ENCODE measurements at regions not wholly inside any gene's neighbourhood (a gene's known extent, or its start where the extent isn't known, plus 50 kb on each side); places are given as distances from the start of the nearest gene placed in this dataset.

GRCh38 chr16:80066805-80067580, 466.5 kb upstream of the MAF start:
- no peak for DNase-seq

GRCh38 chr16:80065541-80065940, 465.0 kb upstream of the MAF start:
- no peak for DNase-seq

GRCh38 chr16:80063713-80064069, 463.2 kb upstream of the MAF start:
- DNase-seq, result no peak

GRCh38 chr16:80063031-80063712, 462.6 kb upstream of the MAF start:
- no peak for DNase-seq

- DNase-seq, result no peak
These were observed 462.0 kb upstream of the MAF start for GRCh38 chr16:80062361-80063030.

GRCh38 chr16:80060470-80060869, 459.9 kb upstream of the MAF start:
- DNase-seq, result no peak

- DNase-seq, result no peak
These were observed 459.3 kb upstream of the MAF start for GRCh38 chr16:80059836-80060235.

GRCh38 chr16:80058214-80058613, 457.7 kb upstream of the MAF start:
- no peak for DNase-seq

DNA sequence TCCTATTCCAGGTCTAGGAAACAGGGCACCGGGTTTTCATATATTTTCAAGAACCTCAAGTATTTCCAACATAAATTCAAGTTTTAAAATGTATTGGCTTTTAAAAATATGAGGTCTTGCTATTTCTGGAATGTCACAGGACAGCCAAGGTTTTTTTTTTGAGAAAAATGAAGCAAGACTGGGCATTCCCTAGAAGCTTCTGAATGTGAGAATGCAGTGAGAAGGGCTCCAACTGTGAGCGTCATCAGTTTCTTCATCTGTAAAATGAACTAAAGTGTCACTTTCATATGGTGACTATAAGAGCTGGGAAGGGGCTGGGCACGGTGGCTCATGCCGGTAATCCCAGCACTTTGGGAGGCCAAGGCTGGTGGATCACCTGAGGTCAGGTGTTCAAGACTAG, 455.8 kb upstream of the MAF start:
- DNase-seq, result no peak

GRCh38 chr16:80055831-80056230, 455.3 kb upstream of the MAF start:
- DNase-seq, result no peak

DNA sequence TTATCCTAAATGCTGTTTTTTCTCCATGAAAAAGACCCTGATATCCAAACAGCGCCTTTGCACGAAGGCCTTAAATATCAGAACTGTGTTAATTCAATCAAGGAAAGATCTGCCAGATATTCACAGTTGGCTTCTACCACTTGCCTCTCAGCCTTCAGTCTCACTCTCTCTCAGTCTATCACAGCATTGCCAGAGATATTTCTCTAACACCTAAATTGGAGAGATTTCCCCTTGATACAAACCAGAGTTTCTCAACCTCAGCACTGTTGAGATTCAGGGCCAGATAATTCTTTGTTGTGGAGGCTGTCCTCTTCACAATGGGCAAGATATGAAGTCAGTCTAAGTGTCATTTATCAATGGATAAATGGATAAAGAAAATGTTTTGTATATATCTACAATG, 454.1 kb upstream of the MAF start:
- DNase-seq, result no peak

DNA sequence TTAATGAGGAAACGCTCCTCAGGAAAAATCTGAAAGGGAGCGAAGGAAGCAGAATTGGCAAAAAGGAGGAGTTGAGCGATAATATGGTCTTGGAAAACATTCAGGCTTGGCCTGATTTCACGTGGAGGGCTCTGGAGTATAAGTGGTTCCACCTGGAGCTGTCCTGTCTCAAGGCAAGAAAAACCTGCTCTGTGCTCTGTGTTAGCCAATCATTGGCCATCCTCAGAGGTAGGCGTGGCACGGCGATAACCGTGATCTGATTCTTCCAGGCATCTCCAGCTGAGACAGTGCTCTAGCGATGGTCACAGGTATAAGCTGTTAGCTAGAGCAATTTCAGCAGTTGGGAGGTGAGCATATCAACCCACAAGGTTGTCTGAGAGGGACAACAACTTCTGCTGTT, 450.5 kb upstream of the MAF start:
- no peak for DNase-seq

DNA sequence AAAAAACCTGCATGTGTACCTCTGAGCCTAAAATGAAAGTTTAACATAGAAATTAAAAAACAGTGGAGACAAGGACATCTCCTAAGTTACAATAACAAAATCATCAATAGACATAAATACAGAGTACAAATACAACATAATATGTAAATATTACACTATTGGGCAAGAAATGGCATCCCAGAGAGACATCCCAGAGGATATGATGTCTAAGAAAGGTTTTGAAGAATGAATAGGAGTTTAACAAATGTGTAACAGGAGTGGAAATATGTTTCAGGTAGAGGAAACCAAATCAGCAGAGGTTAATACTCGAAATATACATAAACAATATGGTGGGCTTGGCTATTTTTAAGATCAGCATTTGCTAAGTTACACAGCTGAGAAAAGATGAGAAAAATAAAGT, 447.7 kb upstream of the MAF start:
- DNase-seq, result no peak

DNA sequence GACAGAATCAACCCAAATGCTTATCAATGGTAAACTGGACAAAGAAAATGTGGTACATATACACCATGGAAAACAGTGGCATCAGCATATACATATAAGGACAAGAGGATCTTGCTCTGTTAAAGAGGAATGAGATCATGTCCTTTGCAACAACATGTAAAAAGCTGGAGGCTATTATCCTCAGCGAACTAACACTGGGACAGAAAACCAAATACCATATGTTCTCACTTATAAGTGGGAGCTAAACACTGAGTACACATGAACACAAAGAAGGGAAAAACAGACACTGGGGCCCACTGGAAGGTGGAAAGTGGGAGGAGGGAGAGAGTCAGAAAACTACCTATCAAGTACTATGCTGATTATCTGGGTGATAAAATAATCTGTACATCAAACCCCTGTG, 447.3 kb upstream of the MAF start:
- no peak for DNase-seq

DNA sequence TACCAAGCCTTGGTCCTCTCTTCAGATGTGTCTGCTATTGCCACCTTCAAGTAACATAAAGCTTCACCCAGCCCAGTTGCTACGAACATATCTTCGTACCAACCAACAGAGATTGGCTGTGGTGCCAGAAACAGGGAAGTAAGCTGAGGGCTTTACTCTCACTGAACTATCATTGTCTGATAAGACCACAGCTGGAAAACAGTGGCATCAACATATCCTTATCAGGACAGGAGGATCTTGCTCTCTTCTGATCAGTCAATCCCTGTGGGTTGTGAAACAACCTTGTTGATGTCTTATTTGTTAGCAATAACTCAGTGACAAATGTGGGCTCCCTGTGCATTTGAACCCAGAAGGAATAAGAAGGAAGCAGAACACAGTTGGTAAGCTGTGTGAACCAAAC, 446.3 kb upstream of the MAF start:
- no peak for DNase-seq

GRCh38 chr16:80046261-80046660, 445.7 kb upstream of the MAF start:
- DNase-seq, result no peak

DNA sequence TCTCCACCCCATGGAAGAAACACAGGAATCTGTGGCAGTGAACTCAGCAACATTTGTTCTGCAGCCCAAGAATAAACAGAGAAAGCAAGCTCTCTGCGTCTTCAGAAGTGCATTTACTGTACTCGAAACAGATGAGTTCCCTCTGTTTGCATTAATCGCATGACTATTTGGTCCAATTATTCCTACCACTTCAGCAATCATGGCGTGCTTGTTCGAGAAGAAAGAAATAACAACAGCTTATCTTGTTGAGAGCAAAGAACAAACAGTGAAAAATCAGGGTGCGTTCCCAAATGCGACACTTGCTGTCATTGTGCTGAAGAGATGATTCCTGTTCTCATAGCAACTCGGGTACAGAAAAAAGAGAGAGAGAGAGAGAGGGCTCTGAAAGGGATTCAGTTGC, 445.3 kb upstream of the MAF start:
- DNase-seq, result no peak

- DNase-seq, result no peak
These were observed 440.9 kb upstream of the MAF start for GRCh38 chr16:80041410-80041809.

- no peak for DNase-seq
These were observed 440.3 kb upstream of the MAF start for GRCh38 chr16:80040814-80041213.

DNA sequence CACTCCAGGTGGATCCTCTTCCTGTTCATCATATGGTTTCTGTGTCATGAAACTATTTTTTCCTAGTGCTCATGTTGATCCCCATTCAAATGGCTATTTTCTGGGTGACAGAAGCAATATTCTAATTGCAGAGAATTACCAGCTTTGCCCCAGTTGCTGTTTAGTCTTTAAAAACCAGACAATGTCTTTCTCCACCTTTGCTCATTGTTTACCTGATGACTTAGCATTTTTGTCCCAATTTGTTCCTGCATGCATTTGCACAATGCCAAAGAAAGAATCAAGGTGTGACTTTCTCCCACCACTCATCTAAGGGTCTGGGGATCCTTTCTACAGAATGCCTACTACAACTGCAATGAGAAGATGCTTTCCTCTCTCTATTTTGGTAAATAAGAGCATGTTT, 439.9 kb upstream of the MAF start:
- DNase-seq, result no peak

- DNase-seq, result no peak
These were observed 439.2 kb upstream of the MAF start for GRCh38 chr16:80039777-80040176.

GRCh38 chr16:80038566-80038965, 438.0 kb upstream of the MAF start:
- no peak for DNase-seq

GRCh38 chr16:80034948-80035663, 434.6 kb upstream of the MAF start:
- no peak for DNase-seq

DNA sequence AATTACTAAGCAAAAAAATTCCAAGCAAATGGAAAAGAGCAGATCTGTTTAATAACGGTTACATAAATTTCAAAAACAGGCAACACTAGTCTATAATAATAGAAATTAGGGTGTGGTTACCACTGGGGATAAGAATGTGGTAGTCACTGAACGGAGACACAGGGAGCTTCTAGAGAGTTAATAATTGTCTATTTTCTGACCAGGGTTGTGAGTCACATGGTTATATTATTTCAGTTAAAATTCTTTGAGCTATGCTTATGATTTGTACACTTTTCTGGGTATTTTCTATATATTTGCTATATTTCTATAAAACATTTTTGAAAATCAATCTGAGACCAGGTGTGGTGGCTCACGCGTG, 433.9 kb upstream of the MAF start:
- no peak for DNase-seq
